Stimulated activated CD4-positive, alpha-beta T cell treated with anti-CD3 and anti-CD28 coated beads, Interleukin-4, amount 100 ng/mL, for 48 hours (primary cell): ENCODE measurements at regions not wholly inside any gene's neighbourhood (a gene's known extent, or its start where the extent isn't known, plus 50 kb on each side); places are given as distances from the start of the nearest gene placed in this dataset.
A peak's percentile ranks its signal among the peaks of the same experiment; 100 is the strongest.
"Not testable (repeated sequence)": the region's sequence is repeated elsewhere in the genome, so short reads cannot be mapped to it uniquely, and the experiment has no call there.

Experiments
- DNase-seq, 2 donors: peaks; one replicate each; pipeline ENCODE4 v3.0.0-alpha.2; 2020; ENCODE audit warnings: low read depth in 2 of 2

GRCh38 chr7:55261386-55261770, 103.8 kb upstream of the LANCL2 start:
- DNase-seq = no peak

DNA sequence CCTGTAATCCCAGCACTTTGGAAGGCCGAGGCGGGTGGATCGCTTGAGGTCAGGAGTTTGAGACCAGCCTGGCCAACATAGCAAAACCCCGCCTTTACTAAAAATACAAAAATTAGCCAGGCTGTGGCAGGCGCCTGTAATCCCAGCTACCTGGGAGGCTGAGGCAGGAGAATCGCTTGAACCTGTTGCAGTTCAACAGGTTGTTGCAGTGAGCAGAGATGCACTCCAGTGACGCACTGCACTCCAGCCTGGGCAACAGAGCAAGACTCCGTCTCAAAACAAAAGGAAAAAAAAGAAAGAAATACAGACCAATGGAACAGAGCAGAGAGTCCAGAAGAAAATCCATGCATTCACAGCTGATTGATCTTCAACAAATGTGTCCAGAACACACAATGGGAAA, 99.8 kb upstream of the LANCL2 start:
- DNase-seq = not testable (repeated sequence)

DNA sequence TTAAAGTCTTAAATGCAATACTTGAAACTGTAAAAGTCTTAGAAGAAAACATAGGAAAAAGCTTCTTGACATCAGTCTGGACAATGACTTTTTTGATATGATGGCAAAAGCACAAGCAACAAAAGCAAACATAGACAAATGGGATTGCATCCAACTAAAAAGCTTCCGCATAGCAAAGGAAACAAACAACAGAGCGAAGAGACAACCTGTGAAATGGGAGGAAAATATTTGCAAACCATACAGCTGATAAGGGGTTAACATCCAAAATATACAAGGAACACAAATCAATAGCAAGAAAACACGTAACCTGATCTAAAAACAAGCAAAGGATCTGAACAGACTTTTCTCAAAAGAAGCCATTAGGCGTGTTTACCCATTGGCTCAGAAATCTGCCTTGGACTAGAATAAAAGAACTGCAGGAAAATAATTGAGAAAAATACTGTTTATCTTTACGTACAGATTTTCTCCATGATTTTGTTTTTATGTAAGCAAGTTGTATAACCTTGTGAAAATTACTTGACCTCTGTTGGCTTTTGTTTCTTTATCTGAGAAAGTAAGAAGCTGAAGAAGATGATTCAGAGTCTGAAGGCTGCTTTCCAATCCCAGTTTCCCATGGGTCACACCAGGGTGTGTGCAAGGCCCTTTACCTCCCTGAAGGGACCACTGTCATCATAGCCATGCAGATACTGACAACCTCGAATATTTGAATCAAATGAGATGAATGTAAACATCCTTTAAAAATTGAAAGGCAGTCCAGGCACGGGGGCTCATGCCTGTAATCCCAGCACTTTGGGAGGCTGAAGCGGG, 99.1 kb upstream of the LANCL2 start:
- no peak for DNase-seq

DNA sequence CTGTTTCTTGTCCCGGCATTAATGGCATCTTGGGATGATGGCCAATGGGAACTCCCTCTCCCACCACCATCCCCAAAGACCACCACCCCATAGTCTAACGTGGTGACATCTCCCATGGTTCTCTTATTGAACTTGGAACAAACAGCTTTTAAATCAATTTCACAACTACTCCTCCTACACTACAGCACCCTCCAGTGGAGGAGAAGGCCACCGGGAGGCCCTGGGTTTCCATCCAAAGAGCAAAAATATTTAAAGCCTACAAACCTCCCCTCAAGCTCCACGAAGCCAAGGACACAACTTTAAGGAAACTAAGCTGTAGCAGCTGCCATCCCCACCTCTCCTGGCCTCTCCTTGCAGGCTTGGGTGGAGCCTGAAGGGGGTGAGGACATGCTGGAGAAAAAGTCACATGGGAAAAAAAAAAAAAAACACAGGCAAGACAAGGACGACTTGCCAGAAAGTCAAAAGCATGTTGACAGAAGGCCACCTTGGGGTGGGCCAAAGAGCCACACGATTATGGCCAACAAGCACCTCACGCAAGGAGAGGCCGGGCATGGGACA, 94.0 kb upstream of the LANCL2 start:
- no peak for DNase-seq

- no peak for DNase-seq
Measured at GRCh38 chr7:55271661-55272060, 93.5 kb upstream of the LANCL2 start.

GRCh38 chr7:55272328-55272727, 92.8 kb upstream of the LANCL2 start:
- DNase-seq = no peak

- no peak for DNase-seq
Measured at GRCh38 chr7:55273186-55273980, 91.8 kb upstream of the LANCL2 start.

GRCh38 chr7:55274156-55274555, 91.0 kb upstream of the LANCL2 start:
- no peak for DNase-seq

GRCh38 chr7:55275291-55276200, 89.6 kb upstream of the LANCL2 start:
- DNase-seq = no peak

- no peak for DNase-seq
Measured at GRCh38 chr7:55276572-55277295, 88.4 kb upstream of the LANCL2 start.

DNA sequence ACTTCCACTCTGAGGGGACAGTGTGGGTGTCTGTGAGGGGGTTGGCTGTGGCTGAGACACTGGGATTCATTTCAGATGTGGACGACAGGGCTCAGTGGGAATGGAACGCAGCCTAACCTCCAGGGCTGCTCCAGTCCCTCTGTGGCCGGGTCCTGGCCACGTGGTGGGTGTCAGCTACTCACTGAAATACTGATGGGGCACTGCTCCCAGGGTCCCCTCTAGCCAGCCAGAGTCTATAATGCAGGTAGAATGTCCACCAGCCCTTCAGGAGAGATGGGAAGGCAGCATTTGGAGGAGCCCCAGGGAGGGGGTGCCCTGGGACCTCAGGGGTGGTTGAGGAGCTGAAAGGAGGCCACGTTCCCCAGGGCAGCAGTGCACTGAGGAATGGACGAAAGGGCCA, 87.2 kb upstream of the LANCL2 start:
- no peak for DNase-seq

DNA sequence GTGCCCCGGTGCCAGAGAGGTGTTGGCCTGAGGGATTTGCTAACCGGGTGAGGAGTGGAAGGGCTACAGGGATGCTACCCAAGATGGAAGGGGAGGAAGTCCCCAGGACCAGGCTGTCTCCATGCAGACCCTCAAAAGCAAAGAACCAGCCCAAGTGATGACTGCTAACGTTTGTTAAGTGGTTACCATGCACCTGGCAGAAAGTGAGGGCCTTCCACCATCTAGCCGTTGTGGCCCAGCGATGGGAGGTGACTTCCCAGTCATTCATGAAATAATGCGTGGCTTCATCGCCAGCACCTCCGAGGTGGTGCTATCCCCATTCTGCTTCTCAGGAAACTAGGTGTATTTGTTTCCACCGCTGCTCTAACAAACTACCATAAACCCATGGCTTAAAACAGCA, 86.8 kb upstream of the LANCL2 start:
- no peak for DNase-seq

- no peak for DNase-seq
Measured at GRCh38 chr7:55279080-55279845, 85.9 kb upstream of the LANCL2 start.

DNA sequence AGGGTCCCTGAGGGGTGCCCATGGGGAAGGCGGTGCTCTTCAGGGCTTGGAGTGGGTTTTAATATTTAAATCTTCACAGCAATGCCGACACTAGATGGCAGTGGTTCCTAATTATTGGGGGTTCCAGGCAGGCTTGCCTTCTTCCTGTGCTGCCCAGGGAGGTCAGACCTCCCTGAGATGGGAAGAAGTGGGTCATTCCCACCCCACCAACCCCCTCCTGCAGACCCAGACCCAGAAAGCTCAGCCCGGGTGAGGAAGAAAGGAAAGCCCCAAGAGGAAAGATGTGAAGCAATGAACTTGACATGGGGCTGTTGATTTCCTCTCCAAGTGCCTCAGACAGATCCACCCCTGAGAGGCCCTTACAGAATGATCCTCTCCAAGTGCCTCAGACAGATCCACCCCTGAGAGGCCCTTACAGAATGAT, 85.1 kb upstream of the LANCL2 start:
- DNase-seq = peak; percentile 36 to 58

DNA sequence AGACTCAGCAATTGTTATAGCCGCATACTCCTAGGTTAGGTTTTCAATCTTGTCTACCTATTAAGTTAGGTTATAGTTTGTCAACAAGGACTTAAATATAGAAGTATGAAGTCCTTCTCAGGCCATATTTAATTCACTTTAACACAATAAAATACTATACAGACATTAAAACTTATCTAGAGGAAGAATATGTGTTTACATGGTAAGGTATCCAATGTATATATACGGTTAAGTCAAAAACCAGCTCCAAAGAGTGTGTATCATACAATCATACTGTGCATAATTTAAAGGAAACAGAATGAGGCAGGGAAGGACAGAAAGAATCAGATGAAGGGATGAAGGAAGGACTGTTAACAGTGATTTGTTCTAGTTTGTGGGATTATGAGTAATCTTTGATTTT, 79.5 kb upstream of the LANCL2 start:
- DNase-seq = no peak

- no peak for DNase-seq
Measured at GRCh38 chr7:55286666-55287065, 78.5 kb upstream of the LANCL2 start.

DNA sequence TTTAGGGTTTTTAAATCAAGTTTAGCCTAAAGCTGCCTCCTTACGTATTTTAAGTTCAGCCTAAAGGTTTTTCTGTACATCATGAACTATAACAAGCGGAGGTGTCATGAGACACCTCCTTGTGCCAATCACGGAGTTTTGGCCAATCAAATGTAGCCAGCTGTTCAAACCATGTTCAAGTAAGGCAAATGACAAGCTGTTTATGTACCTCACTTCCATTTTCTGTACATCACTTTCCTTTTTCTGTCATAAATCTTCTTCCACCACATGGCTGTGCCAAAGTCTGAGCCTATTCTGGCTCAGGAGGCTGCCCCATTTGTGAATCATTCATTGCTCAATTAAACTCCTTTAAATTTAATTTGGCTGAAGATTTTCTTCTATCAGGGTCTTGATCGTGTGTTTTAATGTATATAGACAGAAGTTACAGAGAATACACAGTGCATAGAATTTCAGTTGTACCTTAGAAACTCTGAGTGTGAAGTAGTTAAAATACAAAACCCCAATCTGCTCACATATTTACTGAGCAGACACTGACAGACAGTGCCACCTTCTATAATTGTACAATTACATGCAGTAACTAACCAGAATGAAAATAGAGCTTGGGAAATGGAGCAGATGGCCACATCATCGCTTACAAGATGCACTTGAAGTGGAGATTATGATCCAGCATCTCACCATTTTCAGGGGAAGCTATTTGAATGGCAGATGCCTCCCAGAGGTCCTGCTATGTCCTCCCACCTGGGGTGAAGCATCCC, 76.9 kb upstream of the LANCL2 start:
- DNase-seq = no peak

DNA sequence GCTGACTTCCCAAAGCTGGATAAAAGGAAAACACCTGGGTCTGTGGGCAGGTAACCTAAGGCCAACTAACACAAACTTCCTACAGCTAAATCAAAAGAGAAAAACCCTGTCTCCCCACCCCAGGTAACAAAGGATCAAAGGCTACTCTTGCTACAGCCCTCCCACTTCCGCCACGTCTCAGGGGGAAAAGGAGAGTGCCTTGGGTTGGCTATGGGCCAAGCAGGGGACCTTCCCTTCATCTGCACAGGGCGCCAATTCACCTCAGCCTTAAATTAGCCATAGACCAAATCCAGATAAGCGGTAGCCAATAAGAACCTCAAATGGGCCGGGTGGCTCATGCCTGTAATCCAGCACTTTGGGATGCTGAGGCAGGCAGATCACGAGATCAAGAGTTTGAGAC, 69.1 kb upstream of the LANCL2 start:
- no peak for DNase-seq

- DNase-seq = no peak
Measured at GRCh38 chr7:55299273-55299967, 65.7 kb upstream of the LANCL2 start.
